ENCODE measurements at regions not wholly inside any gene's neighbourhood (a gene's known extent, or its start where the extent isn't known, plus 50 kb on each side); places are given as distances from the start of the nearest gene placed in this dataset.

- TF ChIP-seq, protein P1, sequence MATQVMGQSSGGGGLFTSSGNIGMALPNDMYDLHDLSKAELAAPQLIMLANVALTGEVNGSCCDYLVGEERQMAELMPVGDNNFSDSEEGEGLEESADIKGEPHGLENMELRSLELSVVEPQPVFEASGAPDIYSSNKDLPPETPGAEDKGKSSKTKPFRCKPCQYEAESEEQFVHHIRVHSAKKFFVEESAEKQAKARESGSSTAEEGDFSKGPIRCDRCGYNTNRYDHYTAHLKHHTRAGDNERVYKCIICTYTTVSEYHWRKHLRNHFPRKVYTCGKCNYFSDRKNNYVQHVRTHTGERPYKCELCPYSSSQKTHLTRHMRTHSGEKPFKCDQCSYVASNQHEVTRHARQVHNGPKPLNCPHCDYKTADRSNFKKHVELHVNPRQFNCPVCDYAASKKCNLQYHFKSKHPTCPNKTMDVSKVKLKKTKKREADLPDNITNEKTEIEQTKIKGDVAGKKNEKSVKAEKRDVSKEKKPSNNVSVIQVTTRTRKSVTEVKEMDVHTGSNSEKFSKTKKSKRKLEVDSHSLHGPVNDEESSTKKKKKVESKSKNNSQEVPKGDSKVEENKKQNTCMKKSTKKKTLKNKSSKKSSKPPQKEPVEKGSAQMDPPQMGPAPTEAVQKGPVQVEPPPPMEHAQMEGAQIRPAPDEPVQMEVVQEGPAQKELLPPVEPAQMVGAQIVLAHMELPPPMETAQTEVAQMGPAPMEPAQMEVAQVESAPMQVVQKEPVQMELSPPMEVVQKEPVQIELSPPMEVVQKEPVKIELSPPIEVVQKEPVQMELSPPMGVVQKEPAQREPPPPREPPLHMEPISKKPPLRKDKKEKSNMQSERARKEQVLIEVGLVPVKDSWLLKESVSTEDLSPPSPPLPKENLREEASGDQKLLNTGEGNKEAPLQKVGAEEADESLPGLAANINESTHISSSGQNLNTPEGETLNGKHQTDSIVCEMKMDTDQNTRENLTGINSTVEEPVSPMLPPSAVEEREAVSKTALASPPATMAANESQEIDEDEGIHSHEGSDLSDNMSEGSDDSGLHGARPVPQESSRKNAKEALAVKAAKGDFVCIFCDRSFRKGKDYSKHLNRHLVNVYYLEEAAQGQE (IDR thresholded peaks at IDR 0.05; ENCODE audit: insufficient read depth in 1 of 2, low read depth in 2 of 2, low read length in 2 of 2): no peak
- TF ChIP-seq FOXP2 (optimal IDR thresholded peaks at IDR 0.05; ENCODE audit: borderline replicate concordance, extremely low read depth, extremely low read length, insufficient read depth) (no peak), TAF1 (IDR thresholded peaks at IDR 0.05; ENCODE audit: borderline replicate concordance, insufficient read depth, low read length) (no peak)
Observed at GRCh38 chr2:150802635-150803034, 315.2 kb upstream of the RND3 start.

DNA sequence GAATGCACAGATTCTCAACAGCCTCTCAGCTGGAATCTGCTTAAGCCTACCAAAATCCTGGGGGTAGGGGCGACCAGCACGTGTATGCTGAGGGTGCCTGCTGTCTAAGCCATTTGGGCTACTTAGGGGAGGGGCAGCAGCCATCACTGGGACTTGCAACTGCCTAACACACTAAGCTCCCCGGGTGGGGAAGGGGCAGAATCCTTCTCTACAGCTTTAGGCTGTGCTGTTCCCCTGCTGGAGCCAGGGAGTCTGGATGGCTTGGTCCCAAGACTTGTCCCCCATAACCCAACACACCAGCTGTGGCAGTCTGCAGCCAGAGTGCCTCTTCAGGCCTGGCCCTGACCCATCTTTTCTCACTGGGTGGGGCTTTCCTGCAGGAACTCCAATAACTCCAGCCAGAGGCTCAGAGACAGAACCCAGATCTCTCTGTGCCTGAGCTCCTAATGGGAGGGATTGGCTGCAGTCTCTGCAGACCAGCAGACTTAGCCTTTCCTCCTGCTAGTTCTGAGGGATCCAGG is 305.4 kb upstream of the RND3 start:
- TF ChIP-seq POLR2AphosphoS5 (IDR thresholded peaks at IDR 0.05; ENCODE audit: low read depth, low read length): no peak
- TF ChIP-seq SIN3A (IDR thresholded peaks at IDR 0.05; ENCODE audit: borderline replicate concordance, insufficient read depth, low read length): no peak
- TF ChIP-seq TAF1 (IDR thresholded peaks at IDR 0.05; ENCODE audit: borderline replicate concordance, insufficient read depth, low read length): no peak
- TF ChIP-seq FOXP2 (optimal IDR thresholded peaks at IDR 0.05; ENCODE audit: borderline replicate concordance, extremely low read depth, extremely low read length, insufficient read depth): no peak
- TF ChIP-seq, protein P1 (IDR thresholded peaks at IDR 0.05; ENCODE audit: insufficient read depth in 1 of 2, low read depth in 2 of 2, low read length in 2 of 2): no peak

GRCh38 chr2:150791567-150791966 is 304.1 kb upstream of the RND3 start:
- TF ChIP-seq POLR2AphosphoS5 (IDR thresholded peaks at IDR 0.05; ENCODE audit: low read depth, low read length) (no peak), SIN3A (IDR thresholded peaks at IDR 0.05; ENCODE audit: borderline replicate concordance, insufficient read depth, low read length) (no peak), TAF1 (IDR thresholded peaks at IDR 0.05; ENCODE audit: borderline replicate concordance, insufficient read depth, low read length) (no peak), FOXP2 (optimal IDR thresholded peaks at IDR 0.05; ENCODE audit: borderline replicate concordance, extremely low read depth, extremely low read length, insufficient read depth) (no peak)
- TF ChIP-seq, protein P1 (IDR thresholded peaks at IDR 0.05; ENCODE audit: insufficient read depth in 1 of 2, low read depth in 2 of 2, low read length in 2 of 2): no peak

DNA sequence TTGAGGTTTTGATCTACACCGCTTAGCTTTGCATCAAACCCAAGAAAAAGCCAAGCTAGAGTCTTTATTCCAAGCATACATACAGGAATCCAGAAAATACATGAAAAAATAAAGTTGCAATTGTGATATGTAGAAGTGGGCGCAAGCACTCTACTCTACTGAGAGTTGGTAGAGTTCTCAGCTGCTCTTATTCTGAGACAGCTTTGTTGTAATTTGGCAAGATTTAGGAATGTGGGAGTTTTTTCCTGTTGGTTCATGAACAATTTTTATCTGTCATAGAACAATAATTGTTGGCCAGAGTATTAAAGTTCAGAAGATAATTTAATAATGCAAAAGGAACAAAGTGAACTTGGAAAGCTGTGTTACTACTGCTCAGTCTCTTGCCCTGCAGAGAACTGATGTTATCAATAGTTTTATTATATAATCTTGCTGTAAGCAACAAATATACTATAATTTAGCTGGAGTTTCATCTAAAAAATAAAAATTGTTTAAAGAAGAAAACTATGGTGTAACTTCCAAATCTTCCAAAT is 302.0 kb upstream of the RND3 start:
- TF ChIP-seq FOXP2 (optimal IDR thresholded peaks at IDR 0.05; ENCODE audit: borderline replicate concordance, extremely low read depth, extremely low read length, insufficient read depth) (no peak), TAF1 (IDR thresholded peaks at IDR 0.05; ENCODE audit: borderline replicate concordance, insufficient read depth, low read length) (no peak), POLR2AphosphoS5 (IDR thresholded peaks at IDR 0.05; ENCODE audit: low read depth, low read length) (no peak), SIN3A (IDR thresholded peaks at IDR 0.05; ENCODE audit: borderline replicate concordance, insufficient read depth, low read length) (no peak)
- TF ChIP-seq, protein P1 (IDR thresholded peaks at IDR 0.05; ENCODE audit: insufficient read depth in 1 of 2, low read depth in 2 of 2, low read length in 2 of 2): no peak

Data from PFSK-1 (cell line).